SJSA1 (cell line): ENCODE measurements at regions not wholly inside any gene's neighbourhood (a gene's known extent, or its start where the extent isn't known, plus 50 kb on each side); places are given as distances from the start of the nearest gene placed in this dataset.

ENCODE experiments used
- DNase-seq, 2 experiments: peaks; one replicate each; pipeline ENCODE4 v3.0.0-alpha.2; 2015 to 2020; ENCODE audit warnings: low spot score in 2 of 2, low read depth in 1 of 2
- H3K27ac ChIP-seq: fragments of 250-450 bp; sonication (Bioruptor Pico); 2 replicates; pipeline ENCODE4 v1.5.1; 2020; ENCODE audit warnings: mild to moderate bottlenecking, moderate library complexity
- H3K27me3 ChIP-seq: fragments of 250-450 bp; sonication (Bioruptor Pico); replicated peaks from 2 replicates; pipeline ENCODE4 v1.5.1; 2020; ENCODE audit warnings: mild to moderate bottlenecking, moderate library complexity
- H3K36me3 ChIP-seq: fragments of 250-450 bp; sonication (Bioruptor Pico); 2 replicates; pipeline ENCODE4 v1.5.1; 2020; ENCODE audit warnings: mild to moderate bottlenecking
- H3K4me1 ChIP-seq: fragments of 250-450 bp; sonication (Bioruptor Pico); replicated peaks from 2 replicates; pipeline ENCODE4 v1.6.1; 2021; ENCODE audit warnings: mild to moderate bottlenecking
- H3K4me3 ChIP-seq: fragments of 250-450 bp; sonication (Bioruptor Pico); 2 replicates; pipeline ENCODE4 v1.5.1; 2020; ENCODE audit warnings: mild to moderate bottlenecking
- H3K9me3 ChIP-seq: fragments of 250-450 bp; sonication (Bioruptor Pico); replicated peaks from 2 replicates; pipeline ENCODE4 v1.5.1; 2020; ENCODE audit warnings: mild to moderate bottlenecking

DNA sequence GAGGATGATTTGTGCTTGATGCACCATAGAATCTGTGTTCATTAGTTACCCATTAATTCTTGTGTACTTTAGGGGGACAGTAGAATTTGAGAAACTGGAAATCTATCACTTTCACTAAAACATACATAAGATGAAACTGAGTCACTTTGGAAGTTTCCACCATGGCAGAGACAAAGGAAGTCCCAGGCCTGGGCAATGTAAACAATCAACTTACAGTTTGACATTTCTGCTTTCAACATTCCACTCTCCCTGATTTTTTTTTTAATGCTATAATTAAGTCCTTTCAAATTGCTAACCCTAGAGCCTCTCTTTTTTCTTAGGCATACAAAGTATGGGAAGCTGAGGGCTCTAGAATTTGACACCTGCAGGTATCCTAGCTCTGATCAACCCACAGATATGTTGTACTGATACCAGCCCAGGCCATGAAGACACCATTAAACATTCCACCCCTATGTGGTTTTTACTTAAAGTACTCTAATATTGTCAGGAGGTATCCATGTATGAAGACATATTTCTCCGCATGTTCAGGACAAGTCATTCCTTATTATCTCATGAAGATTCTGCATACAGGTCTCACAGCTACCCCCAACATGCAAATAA, 88.5 kb upstream of the GLS start:
- peak overlapping the region; percentile 78 for H3K27ac ChIP-seq
- H3K27me3 ChIP-seq = no peaks in the 10 kb centered on the region
- no peaks in the 10 kb centered on the region for H3K36me3 ChIP-seq
- peaks cover 13% of the 10 kb centered on the region for H3K4me1 ChIP-seq
- H3K9me3 ChIP-seq = no peaks in the 10 kb centered on the region
- DNase-seq = peak in 1 of 2 experiments; percentile 32
- no peak overlapping the region for H3K4me3 ChIP-seq

- Histone ChIP-seq H3K4me1 (peaks cover 13% of the 10 kb centered on the region), H3K27me3 (no peaks in the 10 kb centered on the region), H3K27ac (no peak overlapping the region), H3K4me3 (no peak overlapping the region), H3K9me3 (no peaks in the 10 kb centered on the region), H3K36me3 (no peaks in the 10 kb centered on the region)
- DNase-seq = no peak
Measured at GRCh38 chr2:190792956-190793888, 87.4 kb upstream of the GLS start.

DNA sequence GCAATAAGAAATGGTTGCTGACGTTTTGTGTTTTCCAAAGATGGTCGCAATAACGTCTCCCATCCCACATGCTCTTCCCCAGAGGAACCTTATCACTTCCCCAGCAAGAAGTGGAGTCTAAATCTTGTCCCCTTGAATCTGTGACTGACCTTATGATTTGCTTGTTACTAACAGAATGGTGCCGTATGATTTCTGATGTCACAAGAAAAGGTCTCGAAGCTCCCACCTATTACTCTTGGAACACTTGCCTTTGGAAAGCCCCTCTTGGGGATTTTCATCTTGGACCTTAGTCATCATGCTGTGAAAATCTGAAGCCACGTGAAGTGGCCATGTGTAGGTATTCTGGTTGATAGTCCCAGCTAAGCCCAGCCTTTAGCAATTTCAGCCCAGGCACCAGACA, 86.2 kb upstream of the GLS start:
- H3K27me3 ChIP-seq = no peaks in the 10 kb centered on the region
- H3K9me3 ChIP-seq = no peaks in the 10 kb centered on the region
- H3K27ac ChIP-seq = no peak overlapping the region
- H3K4me3 ChIP-seq = no peak overlapping the region
- no peak for DNase-seq
- no peaks in the 10 kb centered on the region for H3K36me3 ChIP-seq
- peaks cover 13% of the 10 kb centered on the region for H3K4me1 ChIP-seq

DNA sequence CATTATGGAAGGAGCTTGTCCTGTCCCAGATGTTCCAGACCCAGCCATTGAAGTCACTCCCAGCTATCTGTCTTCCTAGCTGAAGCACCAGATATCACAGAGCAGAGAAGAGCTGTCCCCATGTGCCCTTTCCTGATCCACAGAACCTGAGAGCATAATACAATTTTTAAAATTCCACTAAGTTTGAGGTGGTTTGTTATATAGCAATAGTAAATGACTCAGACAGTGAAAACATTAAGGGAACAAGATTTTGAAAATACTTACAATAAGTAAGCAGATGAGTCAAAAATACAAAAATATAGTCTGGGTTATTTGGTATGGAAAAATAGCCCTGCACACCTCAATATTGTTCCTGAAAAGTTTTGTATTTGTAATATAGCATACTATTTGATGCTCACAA, 85.8 kb upstream of the GLS start:
- DNase-seq = no peak
- H3K36me3 ChIP-seq = no peaks in the 10 kb centered on the region
- H3K4me1 ChIP-seq = peaks cover 13% of the 10 kb centered on the region
- H3K4me3 ChIP-seq = no peak overlapping the region
- no peak overlapping the region for H3K27ac ChIP-seq
- no peaks in the 10 kb centered on the region for H3K9me3 ChIP-seq
- H3K27me3 ChIP-seq = no peaks in the 10 kb centered on the region

DNA sequence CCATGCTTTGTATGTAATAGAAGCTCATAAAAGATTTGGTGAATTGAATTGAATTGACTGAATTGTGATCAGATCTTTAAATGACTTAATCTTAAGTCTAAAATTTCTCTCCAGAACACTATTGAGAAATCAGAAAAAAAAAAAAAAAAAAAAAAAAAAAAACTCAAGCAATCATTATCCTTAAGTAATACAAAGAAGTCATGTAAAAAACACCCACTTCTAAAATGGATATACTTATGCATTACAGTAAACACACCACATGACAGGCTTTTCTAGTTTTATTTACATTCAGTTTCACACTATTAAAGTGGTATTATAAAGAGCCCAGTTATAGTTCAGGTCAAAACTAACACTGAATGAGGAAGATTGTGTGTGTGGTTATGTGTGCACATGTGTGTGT, 84.9 kb upstream of the GLS start:
- Histone ChIP-seq H3K4me1 (peaks cover 13% of the 10 kb centered on the region), H3K27me3 (no peaks in the 10 kb centered on the region), H3K36me3 (no peaks in the 10 kb centered on the region), H3K27ac (no peak overlapping the region), H3K9me3 (no peaks in the 10 kb centered on the region), H3K4me3 (no peak overlapping the region)
- DNase-seq = no peak

DNA sequence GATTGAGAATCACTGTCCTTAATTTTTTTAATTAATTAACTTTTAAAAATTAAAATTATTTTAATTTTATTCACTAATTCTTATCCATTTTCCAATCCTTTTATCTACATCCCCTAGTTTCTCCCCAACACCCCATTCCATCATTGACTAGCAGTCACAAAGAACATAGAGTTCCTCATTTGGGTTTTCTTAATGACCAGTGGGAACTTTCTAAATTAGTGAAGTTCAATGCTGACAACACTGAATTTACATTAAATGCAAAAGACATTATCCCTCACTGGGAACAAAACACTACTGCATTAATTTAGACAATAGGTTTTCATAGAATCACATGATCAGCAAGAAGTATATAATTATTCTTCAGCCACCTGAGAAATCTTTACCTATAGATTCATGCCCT, 80.6 kb upstream of the GLS start:
- Histone ChIP-seq H3K36me3 (no peaks in the 10 kb centered on the region), H3K27ac (no peak overlapping the region), H3K27me3 (no peaks in the 10 kb centered on the region; the same call in 1 of the 2 replicates), H3K4me3 (no peak overlapping the region), H3K4me1 (no peaks in the 10 kb centered on the region), H3K9me3 (no peaks in the 10 kb centered on the region)
- DNase-seq = no peak

DNA sequence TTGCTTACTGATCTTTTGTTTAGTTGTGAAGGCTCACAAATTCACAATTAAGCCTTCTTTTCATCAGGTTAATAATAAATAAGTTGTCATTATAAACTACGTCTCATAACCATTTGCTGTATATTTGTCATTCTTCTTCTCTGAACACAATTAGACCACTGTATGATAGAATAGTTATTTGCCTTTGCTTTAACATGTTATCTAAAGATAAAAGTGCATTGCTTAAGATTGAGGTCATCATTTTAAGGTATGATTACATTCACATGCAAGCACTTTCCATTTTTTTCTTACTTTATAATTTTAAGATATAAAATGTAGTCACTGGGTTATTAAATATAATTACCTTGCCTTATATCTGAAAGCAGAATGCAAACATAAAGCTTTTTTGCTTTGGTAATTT, 80.1 kb upstream of the GLS start:
- H3K4me3 ChIP-seq = no peak overlapping the region
- H3K4me1 ChIP-seq = no peaks in the 10 kb centered on the region
- H3K9me3 ChIP-seq = no peaks in the 10 kb centered on the region
- H3K27me3 ChIP-seq = no peaks in the 10 kb centered on the region; the same call in 1 of the 2 replicates
- H3K36me3 ChIP-seq = no peaks in the 10 kb centered on the region
- DNase-seq = no peak
- H3K27ac ChIP-seq = no peak overlapping the region

DNA sequence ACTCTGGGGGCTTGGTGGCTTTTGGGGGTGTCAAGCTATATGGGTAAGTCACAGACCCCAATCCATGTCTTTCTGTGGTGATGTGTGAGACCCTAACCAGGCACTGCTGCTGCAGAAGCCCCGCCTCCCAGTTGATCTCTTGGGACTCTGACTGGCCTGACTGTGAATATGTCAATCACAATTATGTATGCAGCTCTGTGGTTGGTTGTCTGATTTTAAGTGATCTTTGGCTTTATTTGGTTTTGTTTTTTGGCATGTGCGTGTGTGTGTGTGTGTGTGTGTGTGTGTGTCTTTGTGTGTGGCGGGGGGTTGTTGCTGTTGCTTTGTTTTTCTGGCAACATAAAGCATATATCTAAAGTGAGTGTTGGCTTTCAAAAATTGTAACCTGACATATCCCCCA, 78.5 kb upstream of the GLS start:
- Histone ChIP-seq H3K36me3 (no peaks in the 10 kb centered on the region), H3K4me3 (no peak overlapping the region), H3K27ac (no peak overlapping the region), H3K27me3 (no peaks in the 10 kb centered on the region; the same call in 1 of the 2 replicates), H3K4me1 (no peaks in the 10 kb centered on the region), H3K9me3 (no peaks in the 10 kb centered on the region)
- no peak for DNase-seq

DNA sequence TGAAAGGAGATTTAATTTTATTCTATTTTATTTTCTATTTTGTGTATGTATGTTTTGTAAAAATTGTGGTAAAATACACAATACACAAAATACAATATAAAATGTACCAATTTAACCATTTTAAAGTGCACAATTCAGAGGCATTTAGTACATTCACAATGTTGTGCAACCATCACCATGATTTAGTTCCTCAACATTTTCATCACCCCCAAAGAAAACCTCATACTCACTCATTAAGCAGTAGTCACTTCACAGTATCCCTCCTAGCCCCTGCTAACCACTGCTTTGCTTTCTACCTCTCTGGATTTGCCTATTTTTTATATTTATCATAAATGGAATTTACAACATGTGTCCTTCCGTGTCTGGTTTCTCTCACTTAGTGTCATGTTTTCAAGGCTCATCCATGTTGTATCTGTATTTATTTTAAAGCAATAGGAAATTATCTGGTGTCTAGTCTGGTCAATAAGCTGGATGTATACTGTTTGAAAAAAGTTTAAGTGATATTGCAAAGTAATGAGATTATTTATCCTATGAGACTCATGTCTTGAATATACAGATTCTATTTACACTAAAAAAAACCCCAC, 77.9 kb upstream of the GLS start:
- H3K4me1 ChIP-seq = no peaks in the 10 kb centered on the region
- no peak overlapping the region for H3K4me3 ChIP-seq
- H3K36me3 ChIP-seq = no peaks in the 10 kb centered on the region
- no peak overlapping the region for H3K27ac ChIP-seq
- DNase-seq = no peak
- H3K9me3 ChIP-seq = no peaks in the 10 kb centered on the region
- H3K27me3 ChIP-seq = no peaks in the 10 kb centered on the region; the same call in 1 of the 2 replicates

DNA sequence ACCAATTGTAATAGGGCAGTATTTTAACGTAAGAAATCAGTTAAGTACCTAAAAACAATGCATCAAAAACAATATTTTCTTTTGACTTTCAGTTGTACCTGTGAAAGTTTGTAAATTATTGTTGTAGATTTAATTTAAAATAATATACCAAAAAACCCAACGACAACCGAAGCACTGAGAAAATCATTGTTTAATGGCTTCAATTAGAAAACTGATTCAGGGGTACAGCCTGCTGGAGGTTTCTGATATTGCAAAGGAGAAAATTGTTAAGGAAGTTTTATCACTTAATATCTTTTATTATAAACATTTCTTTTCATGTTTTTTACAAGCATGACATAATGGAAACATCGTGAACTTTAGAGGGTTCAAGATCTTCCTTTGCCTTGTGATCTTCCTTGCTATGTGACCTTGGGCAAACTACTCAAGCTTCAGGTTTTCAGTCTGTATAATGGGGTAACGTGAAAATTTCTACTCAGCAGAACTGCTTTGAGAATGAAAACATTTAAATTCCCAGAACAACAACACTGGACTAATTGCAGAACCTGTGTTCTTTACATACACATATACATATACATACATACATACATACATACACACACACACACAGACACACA, 76.3 kb upstream of the GLS start:
- Histone ChIP-seq H3K36me3 (no peaks in the 10 kb centered on the region), H3K4me3 (no peak overlapping the region), H3K4me1 (no peaks in the 10 kb centered on the region), H3K27ac (no peak overlapping the region), H3K27me3 (no peaks in the 10 kb centered on the region; the same call in 1 of the 2 replicates), H3K9me3 (no peaks in the 10 kb centered on the region)
- DNase-seq = no peak

DNA sequence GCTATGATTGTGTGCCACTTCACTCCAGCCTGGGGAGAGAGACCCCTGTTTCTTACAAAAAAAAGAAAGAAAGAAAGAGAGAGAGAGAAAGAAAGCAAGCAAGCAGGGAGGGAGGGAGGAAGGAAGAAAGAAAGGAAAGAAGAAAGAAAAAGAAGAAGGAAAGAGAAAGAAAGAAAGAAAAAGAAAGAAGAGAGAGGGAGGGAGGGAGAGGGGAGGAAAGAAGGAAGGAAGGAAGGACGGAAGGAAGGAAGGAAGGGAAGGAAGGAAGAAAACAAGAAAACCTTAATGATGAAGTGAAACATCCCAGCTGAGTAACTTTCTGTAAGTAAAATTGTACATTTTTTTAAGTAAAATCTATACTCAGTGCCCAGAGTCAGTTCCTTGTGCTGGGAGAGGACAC, 75.5 kb upstream of the GLS start:
- Histone ChIP-seq H3K36me3 (no peaks in the 10 kb centered on the region), H3K4me3 (no peak overlapping the region), H3K27ac (no peak overlapping the region), H3K27me3 (no peaks in the 10 kb centered on the region; the same call in 1 of the 2 replicates), H3K9me3 (no peaks in the 10 kb centered on the region), H3K4me1 (no peaks in the 10 kb centered on the region)
- no peak for DNase-seq

DNA sequence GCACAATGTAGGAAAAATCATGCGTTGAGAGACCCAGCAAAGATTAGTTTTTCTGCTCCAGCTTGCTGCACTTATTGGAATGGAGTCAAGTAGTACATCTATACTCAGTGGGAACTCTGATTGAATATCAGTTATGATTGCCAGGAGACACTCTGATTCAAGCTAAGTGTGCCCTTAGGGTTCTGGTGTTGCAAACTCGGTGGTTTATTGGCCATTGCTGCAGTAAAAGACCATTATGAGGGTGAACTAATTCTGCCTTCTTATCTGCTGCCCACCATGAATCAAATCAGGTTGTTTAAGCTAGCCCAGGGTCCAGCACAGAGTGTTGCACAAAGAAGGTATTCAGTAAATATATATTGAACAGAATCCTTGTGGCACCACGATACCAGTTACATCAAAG, 74.8 kb upstream of the GLS start:
- Histone ChIP-seq H3K27ac (no peak overlapping the region), H3K36me3 (no peaks in the 10 kb centered on the region), H3K27me3 (no peaks in the 10 kb centered on the region; the same call in 1 of the 2 replicates), H3K4me1 (no peaks in the 10 kb centered on the region), H3K9me3 (no peaks in the 10 kb centered on the region), H3K4me3 (no peak overlapping the region)
- no peak for DNase-seq

DNA sequence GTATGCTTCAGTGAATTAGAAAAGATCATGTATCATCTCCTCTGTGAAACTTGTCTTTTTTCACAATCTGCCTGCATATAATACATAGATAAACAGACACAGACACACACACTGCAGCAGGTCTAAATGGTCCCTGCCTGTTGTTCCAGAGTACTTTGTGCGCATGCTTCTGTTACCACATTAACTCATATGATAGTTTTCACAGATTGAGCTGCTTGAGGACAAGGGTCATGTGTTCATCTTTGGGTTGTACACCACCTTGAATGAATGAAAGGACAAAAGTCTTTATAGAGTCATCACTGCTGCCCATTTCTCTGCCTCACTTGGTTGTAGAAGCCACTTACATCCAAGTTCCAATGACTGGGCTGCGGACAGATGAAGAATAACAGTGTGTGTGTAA, 72.7 kb upstream of the GLS start:
- no peak for DNase-seq
- Histone ChIP-seq H3K4me1 (peaks cover 13% of the 10 kb centered on the region), H3K27ac (no peak overlapping the region), H3K4me3 (no peak overlapping the region), H3K9me3 (no peaks in the 10 kb centered on the region), H3K27me3 (no peaks in the 10 kb centered on the region; the same call in 1 of the 2 replicates), H3K36me3 (no peaks in the 10 kb centered on the region)
